GM23338 (cell line): ENCODE measurements at regions not wholly inside any gene's neighbourhood (a gene's known extent, or its start where the extent isn't known, plus 50 kb on each side); places are given as distances from the start of the nearest gene placed in this dataset.

Experiments
- ATAC-seq: fragments of 200-7000 bp; cut with Tn5 transposase; 3 replicates; pipeline ENCODE4 v1.9.1; 2020
- DNase-seq: peaks from one replicate; pipeline ENCODE4 v3.0.0-alpha.2; 2015; ENCODE audit warnings: low spot score
- H2AFZ ChIP-seq: fragments of 200-600 bp; sonication (generic); 2 replicates; pipeline ENCODE4 v1.8.0; 2016; ENCODE audit warnings: antibody characterized with exemption, mild to moderate bottlenecking, moderate library complexity
- H3F3A ChIP-seq: fragments of 200-600 bp; sonication (generic); replicated peaks from 2 replicates; pipeline ENCODE4 v1.8.0; 2017; ENCODE audit warnings: antibody characterized with exemption, mixed run types, low read depth
- H3K27ac ChIP-seq: fragments of 200-600 bp; sonication (generic); 2 replicates; pipeline ENCODE4 v1.6.1; 2016; ENCODE audit warnings: low read depth
- H3K27me3 ChIP-seq: fragments of 200-600 bp; sonication (generic); 2 replicates; pipeline ENCODE4 v1.8.0; 2016; ENCODE audit warnings: mild to moderate bottlenecking, mixed run types, moderate library complexity; ENCODE audit not compliant: insufficient read depth
- H3K36me3 ChIP-seq: fragments of 200-600 bp; sonication (generic); 2 replicates; pipeline ENCODE4 v1.8.0; 2016; ENCODE audit warnings: mild to moderate bottlenecking; ENCODE audit not compliant: insufficient read depth
- H3K4me1 ChIP-seq: fragments of 200-600 bp; sonication (generic); 2 replicates; pipeline ENCODE4 v1.8.0; 2016; ENCODE audit warnings: mild to moderate bottlenecking, moderate library complexity; ENCODE audit not compliant: insufficient read depth
- H3K4me2 ChIP-seq: fragments of 200-600 bp; sonication (generic); 2 replicates; pipeline ENCODE4 v1.7.1; 2017; ENCODE audit warnings: mixed run types
- H3K4me3 ChIP-seq: fragments of 200-600 bp; sonication (generic); 2 replicates; pipeline ENCODE4 v1.6.1; 2016; ENCODE audit warnings: mixed run types
- H3K79me2 ChIP-seq: fragments of 200-600 bp; sonication (generic); replicated peaks from 2 replicates; pipeline ENCODE4 v1.8.0; 2017; ENCODE audit warnings: mild to moderate bottlenecking; ENCODE audit not compliant: insufficient read depth
- H3K9me2 ChIP-seq: fragments of 200-600 bp; sonication (generic); 2 replicates; pipeline ENCODE4 v1.8.0; 2017; ENCODE audit not compliant: insufficient read depth
- H4K20me1 ChIP-seq: fragments of 200-600 bp; sonication (generic); replicated peaks from 2 replicates; pipeline ENCODE4 v1.8.0; 2017; ENCODE audit warnings: mild to moderate bottlenecking; ENCODE audit not compliant: insufficient read depth
- H3K27ac Mint-ChIP-seq: 2 replicates; pipeline ENCODE4 v1.8.0; 2020; ENCODE audit warnings: inconsistent platforms, mild to moderate bottlenecking, moderate library complexity, mixed read lengths
- H3K27me3 Mint-ChIP-seq: 3 replicates; pipeline ENCODE4 v1.8.0; 2022; ENCODE audit warnings: low read depth, mild to moderate bottlenecking, moderate library complexity, mixed read lengths, inconsistent platforms; ENCODE audit not compliant: insufficient read depth, poor library complexity
- H3K36me3 Mint-ChIP-seq: 3 replicates; pipeline ENCODE4 v1.8.0; 2021; ENCODE audit warnings: low read depth, mild to moderate bottlenecking, inconsistent platforms, moderate library complexity, mixed read lengths
- H3K4me1 Mint-ChIP-seq: 3 replicates; pipeline ENCODE4 v1.8.0; 2020; ENCODE audit warnings: mild to moderate bottlenecking, inconsistent platforms, mixed read lengths
- H3K4me3 Mint-ChIP-seq: 3 replicates; pipeline ENCODE4 v1.8.0; 2021; ENCODE audit warnings: moderate library complexity, mild to moderate bottlenecking, inconsistent platforms, mixed read lengths
- H3K9me3 Mint-ChIP-seq: 3 replicates; pipeline ENCODE4 v1.8.0; 2020; ENCODE audit warnings: moderate library complexity, mild to moderate bottlenecking, inconsistent platforms, mixed read lengths
- CREB1 ChIP-seq: fragments of 250-450 bp; sonication (Bioruptor Pico); IDR thresholded peaks from 2 replicates; pipeline ENCODE4 v1.5.0; 2020; ENCODE audit warnings: low read depth, mild to moderate bottlenecking, moderate library complexity
- CTCF ChIP-seq, 2 experiments: fragments of 200-600 bp in 1 of 2; sonication (generic) in 1 of 2; conservative IDR thresholded peaks; 2 replicates each; pipeline versions ENCODE4 v1.5.1 to v1.6.1; 2016 to 2017; ENCODE audit warnings: antibody characterized with exemption in 2 of 2, low read depth in 2 of 2, mild to moderate bottlenecking in 2 of 2, moderate library complexity in 1 of 2
- EZH2 ChIP-seq: fragments of 200-600 bp; sonication (generic); IDR thresholded peaks from one replicate; pipeline ENCODE4 v1.8.0; 2017; ENCODE audit warnings: antibody characterized with exemption, mild to moderate bottlenecking, low read depth; ENCODE audit not compliant: unreplicated experiment
- EZH2phosphoT487 ChIP-seq: fragments of 200-600 bp; sonication (generic); IDR thresholded peaks from one replicate; pipeline ENCODE4 v1.8.1; 2018; ENCODE audit warnings: antibody characterized with exemption; ENCODE audit not compliant: unreplicated experiment
- JUNB ChIP-seq: IDR thresholded peaks from one replicate; pipeline ENCODE4 v1.6.1; 2016; ENCODE audit warnings: antibody characterized with exemption; ENCODE audit not compliant: unreplicated experiment
- NANOG ChIP-seq: IDR thresholded peaks from 2 replicates; pipeline ENCODE4 v1.6.1; 2016; ENCODE audit warnings: antibody characterized with exemption, borderline replicate concordance
- POLR2AphosphoS5 ChIP-seq: IDR thresholded peaks from 2 replicates; pipeline ENCODE4 v1.6.1; 2016; ENCODE audit warnings: antibody characterized with exemption, low read depth
- STAT1 ChIP-seq: IDR thresholded peaks from one replicate; pipeline ENCODE4 v1.6.1; 2016; ENCODE audit warnings: antibody characterized with exemption; ENCODE audit not compliant: unreplicated experiment
- ZNF114 ChIP-seq: fragments of 250-450 bp; sonication (Bioruptor Pico); IDR thresholded peaks from 2 replicates; pipeline ENCODE4 v1.5.0; 2020; ENCODE audit warnings: mild to moderate bottlenecking, moderate library complexity
- ZNF331 ChIP-seq: fragments of 250-450 bp; sonication (Bioruptor Pico); IDR thresholded peaks from 2 replicates; pipeline ENCODE4 v1.5.0; 2020; ENCODE audit warnings: low read depth, mild to moderate bottlenecking, moderate library complexity
- TF ChIP-seq, protein P1 (sequence below): IDR thresholded peaks from one replicate; pipeline ENCODE4 v1.6.1; 2018; ENCODE audit warnings: antibody characterized with exemption; ENCODE audit not compliant: unreplicated experiment
- TF ChIP-seq, protein P2 (sequence below): IDR thresholded peaks from 2 replicates; pipeline ENCODE4 v1.6.1; 2016; ENCODE audit warnings: antibody characterized with exemption
- TF ChIP-seq, protein P3 (sequence below): fragments of 250-450 bp; sonication (Bioruptor Pico); IDR thresholded peaks from 2 replicates; pipeline ENCODE4 v1.5.0; 2020; ENCODE audit warnings: mild to moderate bottlenecking, moderate library complexity

DNA sequence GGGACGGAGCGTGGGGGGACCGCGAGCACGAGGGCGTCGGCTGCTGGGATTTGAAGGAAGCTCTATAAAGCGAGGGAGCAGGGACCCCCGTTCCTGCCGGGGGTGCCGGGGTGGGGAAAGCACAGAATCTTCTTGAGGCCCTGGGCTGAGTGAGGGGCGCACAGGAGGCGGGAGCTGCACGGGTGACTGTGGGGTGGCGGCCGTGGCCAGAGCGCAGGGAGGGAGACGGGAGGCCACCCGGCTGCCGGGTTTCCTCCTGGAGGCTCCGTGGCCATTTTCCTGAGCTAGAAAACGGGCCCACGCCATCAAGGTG, 385.1 kb downstream of the SMOC2 start:
- H2AFZ ChIP-seq, result no peak overlapping the region
- ATAC-seq, result no peak
- H4K20me1 ChIP-seq, result no peaks in the 10 kb centered on the region
- no peaks in the 10 kb centered on the region for H3K79me2 ChIP-seq
- TF ChIP-seq, protein P1, sequence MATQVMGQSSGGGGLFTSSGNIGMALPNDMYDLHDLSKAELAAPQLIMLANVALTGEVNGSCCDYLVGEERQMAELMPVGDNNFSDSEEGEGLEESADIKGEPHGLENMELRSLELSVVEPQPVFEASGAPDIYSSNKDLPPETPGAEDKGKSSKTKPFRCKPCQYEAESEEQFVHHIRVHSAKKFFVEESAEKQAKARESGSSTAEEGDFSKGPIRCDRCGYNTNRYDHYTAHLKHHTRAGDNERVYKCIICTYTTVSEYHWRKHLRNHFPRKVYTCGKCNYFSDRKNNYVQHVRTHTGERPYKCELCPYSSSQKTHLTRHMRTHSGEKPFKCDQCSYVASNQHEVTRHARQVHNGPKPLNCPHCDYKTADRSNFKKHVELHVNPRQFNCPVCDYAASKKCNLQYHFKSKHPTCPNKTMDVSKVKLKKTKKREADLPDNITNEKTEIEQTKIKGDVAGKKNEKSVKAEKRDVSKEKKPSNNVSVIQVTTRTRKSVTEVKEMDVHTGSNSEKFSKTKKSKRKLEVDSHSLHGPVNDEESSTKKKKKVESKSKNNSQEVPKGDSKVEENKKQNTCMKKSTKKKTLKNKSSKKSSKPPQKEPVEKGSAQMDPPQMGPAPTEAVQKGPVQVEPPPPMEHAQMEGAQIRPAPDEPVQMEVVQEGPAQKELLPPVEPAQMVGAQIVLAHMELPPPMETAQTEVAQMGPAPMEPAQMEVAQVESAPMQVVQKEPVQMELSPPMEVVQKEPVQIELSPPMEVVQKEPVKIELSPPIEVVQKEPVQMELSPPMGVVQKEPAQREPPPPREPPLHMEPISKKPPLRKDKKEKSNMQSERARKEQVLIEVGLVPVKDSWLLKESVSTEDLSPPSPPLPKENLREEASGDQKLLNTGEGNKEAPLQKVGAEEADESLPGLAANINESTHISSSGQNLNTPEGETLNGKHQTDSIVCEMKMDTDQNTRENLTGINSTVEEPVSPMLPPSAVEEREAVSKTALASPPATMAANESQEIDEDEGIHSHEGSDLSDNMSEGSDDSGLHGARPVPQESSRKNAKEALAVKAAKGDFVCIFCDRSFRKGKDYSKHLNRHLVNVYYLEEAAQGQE, result no peak
- no peak for TF ChIP-seq POLR2AphosphoS5
- no peak for TF ChIP-seq EZH2
- TF ChIP-seq STAT1, result no peak
- no peak for TF ChIP-seq CTCF (conservative IDR thresholded peaks at IDR 0.05; ENCODE audit: low read depth in 2 of 2)
- TF ChIP-seq, protein P2, sequence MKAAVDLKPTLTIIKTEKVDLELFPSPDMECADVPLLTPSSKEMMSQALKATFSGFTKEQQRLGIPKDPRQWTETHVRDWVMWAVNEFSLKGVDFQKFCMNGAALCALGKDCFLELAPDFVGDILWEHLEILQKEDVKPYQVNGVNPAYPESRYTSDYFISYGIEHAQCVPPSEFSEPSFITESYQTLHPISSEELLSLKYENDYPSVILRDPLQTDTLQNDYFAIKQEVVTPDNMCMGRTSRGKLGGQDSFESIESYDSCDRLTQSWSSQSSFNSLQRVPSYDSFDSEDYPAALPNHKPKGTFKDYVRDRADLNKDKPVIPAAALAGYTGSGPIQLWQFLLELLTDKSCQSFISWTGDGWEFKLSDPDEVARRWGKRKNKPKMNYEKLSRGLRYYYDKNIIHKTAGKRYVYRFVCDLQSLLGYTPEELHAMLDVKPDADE, result no peak
- TF ChIP-seq ZNF331, result no peak
- TF ChIP-seq, protein P3, sequence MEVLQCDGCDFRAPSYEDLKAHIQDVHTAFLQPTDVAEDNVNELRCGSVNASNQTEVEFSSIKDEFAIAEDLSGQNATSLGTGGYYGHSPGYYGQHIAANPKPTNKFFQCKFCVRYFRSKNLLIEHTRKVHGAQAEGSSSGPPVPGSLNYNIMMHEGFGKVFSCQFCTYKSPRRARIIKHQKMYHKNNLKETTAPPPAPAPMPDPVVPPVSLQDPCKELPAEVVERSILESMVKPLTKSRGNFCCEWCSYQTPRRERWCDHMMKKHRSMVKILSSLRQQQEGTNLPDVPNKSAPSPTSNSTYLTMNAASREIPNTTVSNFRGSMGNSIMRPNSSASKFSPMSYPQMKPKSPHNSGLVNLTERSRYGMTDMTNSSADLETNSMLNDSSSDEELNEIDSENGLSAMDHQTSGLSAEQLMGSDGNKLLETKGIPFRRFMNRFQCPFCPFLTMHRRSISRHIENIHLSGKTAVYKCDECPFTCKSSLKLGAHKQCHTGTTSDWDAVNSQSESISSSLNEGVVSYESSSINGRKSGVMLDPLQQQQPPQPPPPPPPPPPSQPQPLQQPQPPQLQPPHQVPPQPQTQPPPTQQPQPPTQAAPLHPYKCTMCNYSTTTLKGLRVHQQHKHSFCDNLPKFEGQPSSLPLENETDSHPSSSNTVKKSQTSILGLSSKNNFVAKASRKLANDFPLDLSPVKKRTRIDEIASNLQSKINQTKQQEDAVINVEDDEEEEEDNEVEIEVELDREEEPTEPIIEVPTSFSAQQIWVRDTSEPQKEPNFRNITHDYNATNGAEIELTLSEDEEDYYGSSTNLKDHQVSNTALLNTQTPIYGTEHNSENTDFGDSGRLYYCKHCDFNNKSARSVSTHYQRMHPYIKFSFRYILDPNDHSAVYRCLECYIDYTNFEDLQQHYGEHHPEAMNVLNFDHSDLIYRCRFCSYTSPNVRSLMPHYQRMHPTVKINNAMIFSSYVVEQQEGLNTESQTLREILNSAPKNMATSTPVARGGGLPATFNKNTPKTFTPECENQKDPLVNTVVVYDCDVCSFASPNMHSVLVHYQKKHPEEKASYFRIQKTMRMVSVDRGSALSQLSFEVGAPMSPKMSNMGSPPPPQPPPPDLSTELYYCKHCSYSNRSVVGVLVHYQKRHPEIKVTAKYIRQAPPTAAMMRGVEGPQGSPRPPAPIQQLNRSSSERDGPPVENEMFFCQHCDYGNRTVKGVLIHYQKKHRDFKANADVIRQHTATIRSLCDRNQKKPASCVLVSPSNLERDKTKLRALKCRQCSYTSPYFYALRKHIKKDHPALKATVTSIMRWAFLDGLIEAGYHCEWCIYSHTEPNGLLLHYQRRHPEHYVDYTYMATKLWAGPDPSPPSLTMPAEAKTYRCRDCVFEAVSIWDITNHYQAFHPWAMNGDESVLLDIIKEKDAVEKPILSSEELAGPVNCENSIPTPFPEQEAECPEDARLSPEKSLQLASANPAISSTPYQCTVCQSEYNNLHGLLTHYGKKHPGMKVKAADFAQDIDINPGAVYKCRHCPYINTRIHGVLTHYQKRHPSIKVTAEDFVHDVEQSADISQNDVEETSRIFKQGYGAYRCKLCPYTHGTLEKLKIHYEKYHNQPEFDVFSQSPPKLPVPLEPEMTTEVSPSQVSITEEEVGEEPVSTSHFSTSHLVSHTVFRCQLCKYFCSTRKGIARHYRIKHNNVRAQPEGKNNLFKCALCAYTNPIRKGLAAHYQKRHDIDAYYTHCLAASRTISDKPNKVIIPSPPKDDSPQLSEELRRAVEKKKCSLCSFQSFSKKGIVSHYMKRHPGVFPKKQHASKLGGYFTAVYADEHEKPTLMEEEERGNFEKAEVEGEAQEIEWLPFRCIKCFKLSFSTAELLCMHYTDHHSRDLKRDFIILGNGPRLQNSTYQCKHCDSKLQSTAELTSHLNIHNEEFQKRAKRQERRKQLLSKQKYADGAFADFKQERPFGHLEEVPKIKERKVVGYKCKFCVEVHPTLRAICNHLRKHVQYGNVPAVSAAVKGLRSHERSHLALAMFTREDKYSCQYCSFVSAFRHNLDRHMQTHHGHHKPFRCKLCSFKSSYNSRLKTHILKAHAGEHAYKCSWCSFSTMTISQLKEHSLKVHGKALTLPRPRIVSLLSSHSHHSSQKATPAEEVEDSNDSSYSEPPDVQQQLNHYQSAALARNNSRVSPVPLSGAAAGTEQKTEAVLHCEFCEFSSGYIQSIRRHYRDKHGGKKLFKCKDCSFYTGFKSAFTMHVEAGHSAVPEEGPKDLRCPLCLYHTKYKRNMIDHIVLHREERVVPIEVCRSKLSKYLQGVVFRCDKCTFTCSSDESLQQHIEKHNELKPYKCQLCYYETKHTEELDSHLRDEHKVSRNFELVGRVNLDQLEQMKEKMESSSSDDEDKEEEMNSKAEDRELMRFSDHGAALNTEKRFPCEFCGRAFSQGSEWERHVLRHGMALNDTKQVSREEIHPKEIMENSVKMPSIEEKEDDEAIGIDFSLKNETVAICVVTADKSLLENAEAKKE (CRISPR knock-in tag), result no peak
- no peak for TF ChIP-seq EZH2phosphoT487
- TF ChIP-seq ZNF114, result no peak
- no peak for TF ChIP-seq JUNB
- TF ChIP-seq NANOG, result no peak
- no peak for TF ChIP-seq CREB1 (CRISPR knock-in tag)
- H3K27me3 Mint-ChIP-seq, result peaks cover 5% of the 10 kb centered on the region
- peaks cover 27% of the 10 kb centered on the region for H3K4me1 Mint-ChIP-seq
- no peak overlapping the region for H3K4me3 Mint-ChIP-seq
- no peak overlapping the region for H3K27ac ChIP-seq
- H3K36me3 Mint-ChIP-seq, result no peaks in the 10 kb centered on the region
- no peak overlapping the region for H3K27ac Mint-ChIP-seq
- H3K9me3 Mint-ChIP-seq, result no peaks in the 10 kb centered on the region
- H3K4me2 ChIP-seq, result no peak overlapping the region
- no peaks in the 10 kb centered on the region for H3K36me3 ChIP-seq
- no peaks in the 10 kb centered on the region for H3K9me2 ChIP-seq
- DNase-seq, result no peak
- no peaks in the 10 kb centered on the region for H3K27me3 ChIP-seq
- H3K4me3 ChIP-seq, result no peak overlapping the region
- H3F3A ChIP-seq, result no peaks in the 10 kb centered on the region
- H3K4me1 ChIP-seq, result peaks cover 1% of the 10 kb centered on the region; the same call in 1 of the 2 replicates
